Peyer's patch (tissue), 4 donors: ENCODE measurements at regions not wholly inside any gene's neighbourhood (a gene's known extent, or its start where the extent isn't known, plus 50 kb on each side); places are given as distances from the start of the nearest gene placed in this dataset.

Experiments used
- POLR2A ChIP-seq, 2 donors: fragments of 450-650 bp; IDR thresholded peaks; one replicate each; pipeline ENCODE4 v1.5.1; 2017; ENCODE audit warnings: antibody characterized with exemption in 2 of 2, mild to moderate bottlenecking in 2 of 2, moderate library complexity in 2 of 2
- TF ChIP-seq, protein P1 (sequence below), 6 experiments: fragments of 450-650 bp in 4 of 6; fragments of 200-600 bp in 2 of 6; sonication (generic) in 1 of 6; IDR thresholded peaks; one replicate each; pipeline ENCODE4 v1.5.1; 2017 to 2019; ENCODE audit warnings: antibody characterized with exemption in 6 of 6, mild to moderate bottlenecking in 3 of 6, moderate library complexity in 1 of 6

DNA sequence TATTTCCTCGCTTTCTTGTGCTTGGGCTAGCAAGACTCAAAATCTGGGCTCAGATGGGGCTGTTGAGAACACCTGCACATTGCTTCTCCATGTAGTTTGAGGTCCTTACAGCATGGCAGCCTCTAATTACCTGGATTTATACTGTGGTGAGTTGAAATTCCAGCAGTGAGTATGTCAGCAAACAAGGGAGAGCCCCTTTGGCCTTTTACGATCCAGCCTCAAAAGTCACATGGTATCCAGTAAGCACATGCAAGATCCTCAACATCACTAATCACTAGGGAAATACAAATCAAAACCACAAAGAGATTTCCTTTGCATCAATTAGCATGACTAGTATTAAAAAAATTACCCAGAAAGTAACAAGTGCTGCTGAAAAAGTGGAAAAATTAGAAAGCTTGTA is 787.8 kb downstream of the NLGN4Y start:
- TF ChIP-seq, protein P1, sequence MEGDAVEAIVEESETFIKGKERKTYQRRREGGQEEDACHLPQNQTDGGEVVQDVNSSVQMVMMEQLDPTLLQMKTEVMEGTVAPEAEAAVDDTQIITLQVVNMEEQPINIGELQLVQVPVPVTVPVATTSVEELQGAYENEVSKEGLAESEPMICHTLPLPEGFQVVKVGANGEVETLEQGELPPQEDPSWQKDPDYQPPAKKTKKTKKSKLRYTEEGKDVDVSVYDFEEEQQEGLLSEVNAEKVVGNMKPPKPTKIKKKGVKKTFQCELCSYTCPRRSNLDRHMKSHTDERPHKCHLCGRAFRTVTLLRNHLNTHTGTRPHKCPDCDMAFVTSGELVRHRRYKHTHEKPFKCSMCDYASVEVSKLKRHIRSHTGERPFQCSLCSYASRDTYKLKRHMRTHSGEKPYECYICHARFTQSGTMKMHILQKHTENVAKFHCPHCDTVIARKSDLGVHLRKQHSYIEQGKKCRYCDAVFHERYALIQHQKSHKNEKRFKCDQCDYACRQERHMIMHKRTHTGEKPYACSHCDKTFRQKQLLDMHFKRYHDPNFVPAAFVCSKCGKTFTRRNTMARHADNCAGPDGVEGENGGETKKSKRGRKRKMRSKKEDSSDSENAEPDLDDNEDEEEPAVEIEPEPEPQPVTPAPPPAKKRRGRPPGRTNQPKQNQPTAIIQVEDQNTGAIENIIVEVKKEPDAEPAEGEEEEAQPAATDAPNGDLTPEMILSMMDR (IDR thresholded peaks at IDR 0.05) = no peak
- no peak for TF ChIP-seq POLR2A (IDR thresholded peaks at IDR 0.05)
